Pancreas (tissue), 10 donors: ENCODE measurements at regions not wholly inside any gene's neighbourhood (a gene's known extent, or its start where the extent isn't known, plus 50 kb on each side); places are given as distances from the start of the nearest gene placed in this dataset.

Source experiments
- ATAC-seq, 4 donors: fragments of 200-7000 bp; cut with Tn5 transposase; one replicate each; pipeline versions ENCODE4 v1.8.0 to v1.9.1; 2020; ENCODE audit warnings: mild to moderate bottlenecking in 4 of 4, moderate library complexity in 4 of 4
- DNase-seq, 6 donors: peaks; one replicate each; pipeline ENCODE4 v3.0.0-alpha.2; 2020
- FAIRE-seq: peaks from 2 replicates; lab custom pipeline; 2012; peaks lifted over from hg19 to GRCh38; lab: Jason Lieb, UNC
- H3K27ac ChIP-seq, 4 donors: fragments of 200-600 bp; sonication (generic); 1 replicate in 3 of 4; 2 replicates in 1 of 4; pipeline versions ENCODE4 v1.5.0 to v1.8.0; 2020
- H3K27me3 ChIP-seq, 4 donors: fragments of 200-600 bp; one replicate each; pipeline ENCODE4 v1.8.0; 2021
- H3K36me3 ChIP-seq, 3 donors: fragments of 200-600 bp; sonication (generic) in 1 of 3; one replicate each; pipeline versions ENCODE4 v1.5.0 to v1.8.0; 2020 to 2021
- H3K4me1 ChIP-seq, 3 donors: fragments of 200-600 bp; one replicate each; pipeline ENCODE4 v1.8.0; 2021
- H3K4me3 ChIP-seq, 4 donors: fragments of 200-600 bp; sonication (generic) in 2 of 4; one replicate each; pipeline versions ENCODE4 v1.5.0 to v1.8.0; 2020 to 2021
- H3K9me3 ChIP-seq, 4 donors: fragments of 200-600 bp; one replicate each; pipeline ENCODE4 v1.8.0; 2021
- CTCF ChIP-seq, 4 donors: fragments of 200-600 bp; sonication (generic) in 3 of 4; IDR thresholded peaks; one replicate each; pipeline versions ENCODE4 v1.5.0 to v1.8.0; 2021; ENCODE audit warnings: antibody characterized with exemption in 4 of 4
- WGBS, 2 donors: extraction: QIAGEN DNeasy Blood & Tissue Kit; methylation state at CpG; one replicate each; pipeline ENCODE4 v1.1.7; 2013; 5-methylcytosine and 5-hydroxymethylcytosine counted together
- intact Hi-C, 3 donors: fragments of 100-400 bp; cut with DNase I; formaldehyde crosslinking; loops; one replicate each; pipeline versions ENCODE4 v1.11.1 to v1.14.2; 2022
- donor health status: healthy with polysubstance abuse.
- donor health status: DM: no; HTN: no; CAD: no; lungs with moderate emphysema.
- donor health status: DM: no; HTN: no; CAD: no.
- donor health status: control.
- donor health status: control.
- donor health status: Bipolar disorder and iron deficiency.
- donor health status: DM: yes; HTN: yes; CAD: no.
- donor health status: DM: no; HTN: no; CAD: no.
- donor health status: DM: no; HTN: no; CAD: no.
- donor health status: DM: yes; HTN: yes; CAD: no.

DNA sequence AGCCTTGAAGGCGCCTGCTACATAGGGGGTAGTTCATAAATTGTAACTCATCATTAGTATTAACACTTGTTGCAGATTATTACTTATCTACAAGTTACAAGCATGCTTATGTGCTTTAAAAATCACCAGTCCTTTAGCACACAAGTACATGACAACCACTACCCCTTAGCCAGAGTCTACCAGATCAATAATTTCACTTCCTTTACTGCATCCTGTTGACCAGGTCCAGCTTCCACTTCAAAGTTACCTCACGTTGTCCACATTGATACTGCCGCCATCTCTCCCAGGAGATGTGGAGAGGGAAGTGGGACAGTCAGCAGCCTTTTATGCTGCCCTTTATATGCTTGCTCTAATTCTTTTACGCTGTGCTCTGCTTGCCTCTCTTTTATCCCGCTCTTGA is 231.3 kb upstream of the CXXC4 start:
- Histone ChIP-seq H3K36me3 (no peaks in the 10 kb centered on the region), H3K4me3 (no peak overlapping the region), H3K9me3 (no peaks in the 10 kb centered on the region), H3K27ac (no peak overlapping the region), H3K4me1 (peaks cover 0 to 8% (median 4%) of the 10 kb centered on the region in 3 donors), H3K27me3 (no peaks in the 10 kb centered on the region)
- 82% methylated on average over 5 of the region's 5 CpGs for WGBS, 2 donors
- TF ChIP-seq CTCF (IDR thresholded peaks at IDR 0.05) = no peak
- DNase-seq (no peak), FAIRE-seq (no peak), ATAC-seq (no peak)
- intact Hi-C loops = no loop called here

- Histone ChIP-seq H3K27me3 (no peaks in the 10 kb centered on the region), H3K4me1 (peaks cover 0 to 8% (median 4%) of the 10 kb centered on the region in 3 donors), H3K36me3 (no peaks in the 10 kb centered on the region), H3K4me3 (no peak overlapping the region), H3K27ac (no peak overlapping the region), H3K9me3 (no peaks in the 10 kb centered on the region)
- ATAC-seq (peak; percentile 45 to 69 (median 58)), DNase-seq (no peak), FAIRE-seq (no peak)
- 34 to 38% methylated on average over 3 of the region's 3 CpGs for WGBS, 2 donors
- no peak for TF ChIP-seq CTCF (IDR thresholded peaks at IDR 0.05)
- intact Hi-C loops = no loop called here
Measured at GRCh38 chr4:104727643-104728042, 232.9 kb upstream of the CXXC4 start.

DNA sequence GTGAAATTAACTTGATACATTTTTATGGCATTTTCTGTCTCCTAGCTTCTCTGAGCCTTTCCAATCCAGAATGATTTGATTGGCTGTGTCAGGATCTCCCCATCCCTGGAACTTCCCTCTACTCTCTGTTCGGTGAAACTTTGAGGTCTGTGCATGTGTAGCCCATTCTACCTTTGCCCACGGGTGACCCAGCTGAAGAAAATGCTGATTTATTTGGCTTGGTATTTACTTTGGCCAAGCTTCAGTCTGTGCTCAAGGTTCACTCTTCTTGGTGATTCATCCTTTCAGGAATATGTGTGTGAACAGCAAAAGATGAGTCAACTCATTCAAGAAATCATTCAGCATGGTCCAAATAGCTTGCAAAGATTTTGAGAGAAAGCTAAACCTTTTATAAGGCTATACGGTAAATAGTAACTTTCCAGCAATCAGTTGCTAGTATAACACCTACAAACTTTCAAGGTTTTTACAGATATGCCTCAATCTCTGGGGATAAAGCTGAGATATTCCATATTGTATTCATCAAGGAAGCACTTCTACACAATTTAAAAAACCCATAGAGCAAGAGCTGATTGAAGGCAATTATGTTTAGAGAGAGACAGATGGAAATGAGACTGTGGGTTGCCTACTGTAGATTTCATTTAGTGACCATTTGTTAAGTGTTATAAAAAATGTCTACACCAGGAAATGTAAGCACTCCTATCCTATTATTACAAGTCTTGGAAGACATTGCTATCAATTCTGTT is 233.9 kb upstream of the CXXC4 start:
- FAIRE-seq (no peak), DNase-seq (peak in 3 of 6 donors; percentile 15 to 34 (median 16)), ATAC-seq (peak; percentile 91 to 98 (median 98))
- intact Hi-C loops = no loop called here
- Histone ChIP-seq H3K27ac (no peak overlapping the region), H3K4me3 (no peak overlapping the region), H3K36me3 (no peaks in the 10 kb centered on the region), H3K4me1 (peaks cover 0 to 8% (median 4%) of the 10 kb centered on the region in 3 donors), H3K27me3 (no peaks in the 10 kb centered on the region), H3K9me3 (no peaks in the 10 kb centered on the region)
- 31 to 34% methylated on average over 3 of the region's 3 CpGs for WGBS, 2 donors
- TF ChIP-seq CTCF (IDR thresholded peaks at IDR 0.05) = no peak

DNA sequence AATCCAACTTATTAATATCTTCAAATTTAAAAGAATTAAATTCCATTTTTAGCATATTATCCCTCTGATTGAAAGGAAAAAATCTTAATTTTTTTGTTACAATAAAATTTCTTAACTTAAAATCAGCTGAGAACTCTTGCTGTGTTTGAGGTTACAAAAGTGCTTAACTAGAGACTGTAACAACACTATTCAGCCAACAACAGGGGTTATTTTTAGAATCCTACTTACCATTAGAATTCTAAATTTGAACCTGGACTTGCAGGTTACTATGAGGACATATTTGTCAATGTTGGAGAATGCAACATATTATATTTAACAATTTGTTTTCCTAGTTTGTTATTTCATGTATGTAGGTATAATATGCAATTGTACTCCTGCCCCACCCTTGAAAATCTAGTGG is 238.1 kb upstream of the CXXC4 start:
- Histone ChIP-seq H3K4me1 (peaks cover 5 to 8% (median 5%) of the 10 kb centered on the region in 3 donors), H3K27ac (no peak overlapping the region), H3K36me3 (no peaks in the 10 kb centered on the region), H3K9me3 (no peaks in the 10 kb centered on the region), H3K27me3 (no peaks in the 10 kb centered on the region), H3K4me3 (no peak overlapping the region)
- FAIRE-seq = no peak
- no peak for DNase-seq
- intact Hi-C loops = no loop called here
- no peak for ATAC-seq
- TF ChIP-seq CTCF (IDR thresholded peaks at IDR 0.05) = no peak

DNA sequence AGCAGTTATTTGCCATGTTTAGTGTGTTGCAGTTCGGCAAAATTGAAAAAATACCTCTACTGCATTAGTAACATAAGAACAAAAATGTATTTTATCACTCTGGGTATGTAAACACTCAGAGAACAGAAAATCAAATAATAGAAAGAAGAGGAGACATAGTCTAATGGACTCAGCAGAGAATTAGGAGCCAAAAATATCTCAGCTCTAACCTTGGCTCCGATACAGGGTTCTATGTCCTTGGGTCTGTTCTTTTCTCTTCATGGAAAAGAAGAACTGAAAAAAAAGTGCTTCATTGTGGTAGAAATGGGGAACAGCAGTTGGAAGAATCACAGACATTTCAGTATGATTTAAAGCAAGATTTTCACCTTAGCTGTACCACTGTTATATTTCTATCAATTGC is 240.5 kb upstream of the CXXC4 start:
- Histone ChIP-seq H3K27me3 (no peaks in the 10 kb centered on the region), H3K27ac (no peak overlapping the region), H3K9me3 (no peaks in the 10 kb centered on the region), H3K36me3 (no peaks in the 10 kb centered on the region), H3K4me3 (no peak overlapping the region), H3K4me1 (peaks cover 0 to 5% (median 4%) of the 10 kb centered on the region in 3 donors)
- no peak for FAIRE-seq
- WGBS, 2 donors = 20 to 21% methylated on average over 2 of the region's 2 CpGs
- DNase-seq = no peak
- intact Hi-C loops = no loop called here
- TF ChIP-seq CTCF (IDR thresholded peaks at IDR 0.05) = no peak
- ATAC-seq = peak in 1 of 4 donors; percentile 27
